WTC11 (cell line): ENCODE measurements at regions not wholly inside any gene's neighbourhood (a gene's known extent, or its start where the extent isn't known, plus 50 kb on each side); places are given as distances from the start of the nearest gene placed in this dataset.

ENCODE experiments used
- ATAC-seq: fragments of 200-7000 bp; cut with Tn5 transposase; 2 replicates; pipeline ENCODE4 v1.10.0; 2021; ENCODE audit warnings: mild to moderate bottlenecking, moderate library complexity
- CTCF ChIA-PET: fragments of 300-600 bp; sonication (Branson Sonifier 250); formaldehyde crosslinking; loops from one replicate; lab custom pipeline; 2021; ENCODE audit warnings: antibody characterized with exemption; lab: Charles Lee
- POLR2A ChIA-PET: fragments of 350-600 bp; sonication (Branson Sonifier 250); formaldehyde crosslinking; loops from one replicate; lab custom pipeline; 2021; ENCODE audit warnings: antibody characterized with exemption; lab: Charles Lee
- DNase-seq: peaks from one replicate; pipeline ENCODE4 v3.0.0; 2021; ENCODE audit warnings: low spot score
- H3K27ac Mint-ChIP-seq: 2 replicates; pipeline ENCODE4 v1.8.0; 2021; ENCODE audit warnings: mixed read lengths
- H3K27me3 Mint-ChIP-seq: 2 replicates; pipeline ENCODE4 v1.8.0; 2021; ENCODE audit warnings: low read depth, mild to moderate bottlenecking, moderate library complexity, mixed read lengths
- H3K36me3 Mint-ChIP-seq: 2 replicates; pipeline ENCODE4 v1.8.0; 2021; ENCODE audit warnings: mixed read lengths
- H3K4me1 Mint-ChIP-seq: 2 replicates; pipeline ENCODE4 v1.8.0; 2022; ENCODE audit warnings: mixed read lengths
- H3K4me3 Mint-ChIP-seq: 2 replicates; pipeline ENCODE4 v1.8.0; 2021; ENCODE audit warnings: mild to moderate bottlenecking, moderate library complexity, mixed read lengths
- H3K9me3 Mint-ChIP-seq: 2 replicates; pipeline ENCODE4 v1.8.0; 2021; ENCODE audit warnings: mixed read lengths
- CBFB ChIP-seq: sonication (generic); formaldehyde crosslinking; IDR thresholded peaks from 2 replicates; pipeline ENCODE4 v1.8.1; 2022; ENCODE audit warnings: mild to moderate bottlenecking, low read depth, missing genetic modification reagents
- CDX4 ChIP-seq: fragments of 250-450 bp; sonication (Bioruptor Pico); IDR thresholded peaks from 2 replicates; pipeline ENCODE4 v1.9.0; 2021; ENCODE audit warnings: moderate library complexity, mild to moderate bottlenecking, inconsistent platforms, borderline replicate concordance
- CTCF ChIP-seq: fragments of 200-600 bp; IDR thresholded peaks from 2 replicates; pipeline ENCODE4 v1.8.0; 2022; ENCODE audit warnings: antibody characterized with exemption
- FOXP4 ChIP-seq: sonication (generic); formaldehyde crosslinking; IDR thresholded peaks from 2 replicates; pipeline ENCODE4 v1.8.0; 2022; ENCODE audit warnings: mild to moderate bottlenecking, missing genetic modification reagents
- GABPB1 ChIP-seq: sonication (generic); formaldehyde crosslinking; IDR thresholded peaks from 2 replicates; pipeline ENCODE4 v1.8.1; 2023; ENCODE audit warnings: mild to moderate bottlenecking, missing genetic modification reagents
- GTF2I ChIP-seq: fragments of 250-450 bp; sonication (Bioruptor Pico); conservative IDR thresholded peaks from 2 replicates; pipeline ENCODE4 v1.4.0; 2021; ENCODE audit warnings: mild to moderate bottlenecking
- HMGA2 ChIP-seq: fragments of 250-450 bp; sonication (Bioruptor Pico); IDR thresholded peaks from 2 replicates; pipeline ENCODE4 v1.4.0; 2021; ENCODE audit warnings: mild to moderate bottlenecking, moderate library complexity
- JUN ChIP-seq: sonication (generic); formaldehyde crosslinking; IDR thresholded peaks from 2 replicates; pipeline ENCODE4 v1.8.0; 2023; ENCODE audit warnings: mild to moderate bottlenecking, missing genetic modification reagents
- MLX ChIP-seq: sonication (generic); formaldehyde crosslinking; IDR thresholded peaks from 2 replicates; pipeline ENCODE4 v1.8.1; 2023; ENCODE audit warnings: mild to moderate bottlenecking, missing genetic modification reagents, moderate library complexity
- MXD4 ChIP-seq: fragments of 250-450 bp; sonication (Bioruptor Pico); IDR thresholded peaks from 2 replicates; pipeline ENCODE4 v1.8.0; 2021; ENCODE audit warnings: mild to moderate bottlenecking, moderate library complexity, borderline replicate concordance
- NFATC4 ChIP-seq: fragments of 250-450 bp; sonication (Bioruptor Pico); IDR thresholded peaks from 2 replicates; pipeline ENCODE4 v1.9.0; 2021; ENCODE audit warnings: mild to moderate bottlenecking
- NFYB ChIP-seq: sonication (generic); formaldehyde crosslinking; conservative IDR thresholded peaks from 2 replicates; pipeline ENCODE4 v1.8.0; 2022; ENCODE audit warnings: low read depth, missing genetic modification reagents
- PREB ChIP-seq: sonication (generic); formaldehyde crosslinking; IDR thresholded peaks from 2 replicates; pipeline ENCODE4 v1.8.1; 2022; ENCODE audit warnings: mild to moderate bottlenecking, missing genetic modification reagents, moderate library complexity, borderline replicate concordance
- PRRX2 ChIP-seq: fragments of 250-450 bp; sonication (Bioruptor Pico); IDR thresholded peaks from 2 replicates; pipeline ENCODE4 v1.8.0; 2021; ENCODE audit warnings: mild to moderate bottlenecking
- RORB ChIP-seq: fragments of 250-450 bp; sonication (Bioruptor Pico); IDR thresholded peaks from 2 replicates; pipeline ENCODE4 v1.9.0; 2021; ENCODE audit warnings: mild to moderate bottlenecking
- SMAD3 ChIP-seq: sonication (generic); formaldehyde crosslinking; IDR thresholded peaks from 2 replicates; pipeline ENCODE4 v1.8.0; 2022; ENCODE audit warnings: missing genetic modification reagents, mild to moderate bottlenecking, borderline replicate concordance
- SMAD4 ChIP-seq: sonication (generic); formaldehyde crosslinking; IDR thresholded peaks from 2 replicates; pipeline ENCODE4 v1.8.0; 2022; ENCODE audit warnings: mild to moderate bottlenecking, missing genetic modification reagents
- TEAD1 ChIP-seq: sonication (generic); formaldehyde crosslinking; IDR thresholded peaks from 2 replicates; pipeline ENCODE4 v1.8.0; 2022; ENCODE audit warnings: mild to moderate bottlenecking, missing genetic modification reagents
- ZNF121 ChIP-seq: sonication (generic); formaldehyde crosslinking; IDR thresholded peaks from 2 replicates; pipeline ENCODE4 v1.8.0; 2023; ENCODE audit warnings: missing genetic modification reagents
- ZNF138 ChIP-seq: sonication (generic); formaldehyde crosslinking; conservative IDR thresholded peaks from 2 replicates; pipeline ENCODE4 v1.8.1; 2022; ENCODE audit warnings: mild to moderate bottlenecking, moderate library complexity, missing genetic modification reagents
- ZNF263 ChIP-seq: sonication (generic); formaldehyde crosslinking; IDR thresholded peaks from 2 replicates; pipeline ENCODE4 v1.8.1; 2022; ENCODE audit warnings: low read depth, mild to moderate bottlenecking, moderate library complexity, missing genetic modification reagents
- ZNF317 ChIP-seq: sonication (generic); formaldehyde crosslinking; IDR thresholded peaks from 2 replicates; pipeline ENCODE4 v1.8.1; 2023; ENCODE audit warnings: low read depth, mild to moderate bottlenecking, moderate library complexity, missing genetic modification reagents, borderline replicate concordance
- ZNF425 ChIP-seq: fragments of 250-450 bp; sonication (Bioruptor Pico); conservative IDR thresholded peaks from 2 replicates; pipeline ENCODE4 v1.9.0; 2021; ENCODE audit warnings: mild to moderate bottlenecking

GRCh38 chr12:107986183-107986582 is 142.9 kb upstream of the WSCD2 start:
- H3K36me3 Mint-ChIP-seq: no peaks in the 10 kb centered on the region
- ChIA-PET POLR2A (no interaction called here), CTCF (interaction anchor here (1.0 kb wide), 1 partner anchor 74 kb away, joined by 3 read pairs; no protein-coding TSS in a partner anchor)
- ATAC-seq (no peak), DNase-seq (no peak)
- H3K27me3 Mint-ChIP-seq: peaks cover 13% of the 10 kb centered on the region
- no peak overlapping the region for H3K4me3 Mint-ChIP-seq
- H3K9me3 Mint-ChIP-seq: no peaks in the 10 kb centered on the region
- TF ChIP-seq CTCF (no peak), HMGA2 (no peak), SMAD3 (CRISPR knock-in tag) (no peak), PRRX2 (CRISPR knock-in tag) (no peak), PREB (CRISPR knock-in tag) (no peak), ZNF317 (no peak), RORB (CRISPR knock-in tag) (no peak), CBFB (no peak), GTF2I (CRISPR knock-in tag) (no peak), MXD4 (CRISPR knock-in tag) (no peak), ZNF263 (no peak), JUN (no peak), ZNF138 (no peak), GABPB1 (CRISPR knock-in tag) (no peak), MLX (CRISPR knock-in tag) (no peak), CDX4 (CRISPR knock-in tag) (no peak), NFYB (CRISPR knock-in tag) (no peak), NFATC4 (CRISPR knock-in tag) (no peak)
- no peaks in the 10 kb centered on the region for H3K4me1 Mint-ChIP-seq
- no peak overlapping the region for H3K27ac Mint-ChIP-seq

GRCh38 chr12:107990325-107990724 is 138.8 kb upstream of the WSCD2 start:
- H3K4me1 Mint-ChIP-seq: no peaks in the 10 kb centered on the region
- H3K27ac Mint-ChIP-seq: no peak overlapping the region
- DNase-seq (peak; percentile 74), ATAC-seq (peak; percentile 76)
- CTCF ChIA-PET: interaction anchor here (0.6 to 2.1 kb wide), 29 partner anchors 9 to 527 kb away, joined by 3 to 13 read pairs (median 5); partner anchors contain the start of genes FICD and WSCD2
- TF ChIP-seq FOXP4: no peak
- TF ChIP-seq TEAD1 (CRISPR knock-in tag): no peak
- no peak for TF ChIP-seq ZNF425 (CRISPR knock-in tag)
- no peak for TF ChIP-seq SMAD4
- TF ChIP-seq ZNF121: no peak
- no peak for TF ChIP-seq HMGA2
- peak; percentile 27; the same call in 1 of the 2 replicates for TF ChIP-seq CTCF
- H3K36me3 Mint-ChIP-seq: no peaks in the 10 kb centered on the region
- no peaks in the 10 kb centered on the region for H3K9me3 Mint-ChIP-seq
- H3K4me3 Mint-ChIP-seq: no peak overlapping the region
- POLR2A ChIA-PET: no interaction called here
- peaks cover 5% of the 10 kb centered on the region for H3K27me3 Mint-ChIP-seq
